ENCODE measurements at regions not wholly inside any gene's neighbourhood (a gene's known extent, or its start where the extent isn't known, plus 50 kb on each side); places are given as distances from the start of the nearest gene placed in this dataset.

DNA sequence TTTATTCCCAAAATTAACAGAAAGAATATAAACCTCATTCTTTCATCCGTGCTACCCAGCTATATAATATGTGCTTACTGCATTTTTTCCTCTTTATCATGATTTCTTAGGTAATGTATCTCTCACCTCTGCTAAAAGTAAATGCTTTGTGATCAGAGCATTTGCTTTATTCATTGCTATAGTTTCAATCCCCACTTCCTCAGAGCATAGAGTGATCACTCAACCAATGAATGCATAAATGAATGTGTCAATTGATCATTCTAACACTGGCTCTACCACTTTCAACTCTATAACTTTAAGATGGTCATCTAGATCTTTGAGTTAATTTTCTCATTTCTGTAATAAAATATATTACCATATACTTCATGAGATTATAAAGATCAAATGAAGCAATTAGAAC lies 719.2 kb downstream of the CETN3 start:
- Histone ChIP-seq H3K4me1 (ENCODE audit: insufficient read depth, low read length, poor library complexity, severe bottlenecking) (no peaks in the 10 kb centered on the region), H3K36me3 (ENCODE audit: insufficient read depth, low read length) (no peaks in the 10 kb centered on the region), H2AFZ (ENCODE audit: low read length) (no peak overlapping the region), H3K4me3 (ENCODE audit: low read depth, low read length, poor library complexity, severe bottlenecking) (no peak overlapping the region), H4K20me1 (ENCODE audit: insufficient read depth, low read length) (no peaks in the 10 kb centered on the region), H3K27ac (ENCODE audit: low read depth, low read length, poor library complexity, severe bottlenecking) (no peak overlapping the region), H3K9me3 (ENCODE audit: low read length) (no peaks in the 10 kb centered on the region), H3K9me2 (ENCODE audit: insufficient read depth, low read length) (no peaks in the 10 kb centered on the region), H3K79me2 (ENCODE audit: insufficient read depth, low read depth, low read length) (no peaks in the 10 kb centered on the region), H3K4me2 (ENCODE audit: low read length) (no peak overlapping the region)
- no TSS peak for BruUV-seq (replicated peaks)
- ChIA-PET CTCF (ENCODE audit: unreplicated experiment) (no interaction called here), POLR2A (no interaction called here)
- no peak for TF ChIP-seq EZH2phosphoT487 (IDR thresholded peaks at IDR 0.05; ENCODE audit: borderline replicate concordance, low read depth, low read length)
- TF ChIP-seq, protein P1, sequence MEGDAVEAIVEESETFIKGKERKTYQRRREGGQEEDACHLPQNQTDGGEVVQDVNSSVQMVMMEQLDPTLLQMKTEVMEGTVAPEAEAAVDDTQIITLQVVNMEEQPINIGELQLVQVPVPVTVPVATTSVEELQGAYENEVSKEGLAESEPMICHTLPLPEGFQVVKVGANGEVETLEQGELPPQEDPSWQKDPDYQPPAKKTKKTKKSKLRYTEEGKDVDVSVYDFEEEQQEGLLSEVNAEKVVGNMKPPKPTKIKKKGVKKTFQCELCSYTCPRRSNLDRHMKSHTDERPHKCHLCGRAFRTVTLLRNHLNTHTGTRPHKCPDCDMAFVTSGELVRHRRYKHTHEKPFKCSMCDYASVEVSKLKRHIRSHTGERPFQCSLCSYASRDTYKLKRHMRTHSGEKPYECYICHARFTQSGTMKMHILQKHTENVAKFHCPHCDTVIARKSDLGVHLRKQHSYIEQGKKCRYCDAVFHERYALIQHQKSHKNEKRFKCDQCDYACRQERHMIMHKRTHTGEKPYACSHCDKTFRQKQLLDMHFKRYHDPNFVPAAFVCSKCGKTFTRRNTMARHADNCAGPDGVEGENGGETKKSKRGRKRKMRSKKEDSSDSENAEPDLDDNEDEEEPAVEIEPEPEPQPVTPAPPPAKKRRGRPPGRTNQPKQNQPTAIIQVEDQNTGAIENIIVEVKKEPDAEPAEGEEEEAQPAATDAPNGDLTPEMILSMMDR (conservative IDR thresholded peaks at IDR 0.05; ENCODE audit: low read length) = no peak
- intact Hi-C loops (cut with micrococcal nuclease; ENCODE audit: unreplicated experiment) = no loop called here
- no peak for DNase-seq (ENCODE audit: low spot score)

DNA sequence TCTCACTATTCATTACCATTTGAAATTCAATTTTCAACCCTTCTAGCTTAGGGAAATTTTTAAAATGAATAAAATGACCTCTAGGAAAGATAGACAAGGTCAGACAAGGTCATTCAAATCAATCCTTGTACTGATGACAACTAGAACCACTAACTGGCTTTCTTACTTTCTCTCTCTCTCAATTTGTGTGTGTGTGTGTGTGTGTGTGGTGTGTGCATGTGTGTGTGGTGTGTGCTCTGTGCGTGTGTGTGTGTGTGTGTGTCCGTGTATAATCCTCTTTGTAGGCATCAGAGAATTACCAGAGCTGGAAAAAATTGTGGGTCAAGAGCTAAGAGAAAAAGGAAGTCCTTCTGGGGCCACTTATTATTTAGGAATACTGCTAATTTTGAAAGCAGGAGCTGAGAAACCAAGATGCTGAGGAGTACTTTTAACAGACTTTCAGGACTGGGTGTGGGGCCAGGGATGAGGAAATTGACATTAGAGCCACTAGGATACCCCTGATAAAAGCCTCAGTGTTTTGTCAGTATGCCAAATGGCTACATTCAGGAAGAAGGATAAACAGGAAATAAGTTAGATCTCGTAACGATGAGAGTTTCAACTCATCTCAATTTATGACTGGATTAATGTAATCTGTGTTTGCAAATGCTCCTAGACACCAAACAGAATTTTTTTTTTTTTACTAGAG lies 723.3 kb downstream of the CETN3 start:
- DNase-seq (ENCODE audit: low spot score) = no peak
- ChIA-PET CTCF (ENCODE audit: unreplicated experiment) (no interaction called here), POLR2A (interaction anchor here (0.6 to 0.7 kb wide), 2 partner anchors 34 to 137 kb away, joined by 3 to 4 read pairs; no protein-coding TSS in a partner anchor)
- Histone ChIP-seq H3K27ac (ENCODE audit: low read depth, low read length, poor library complexity, severe bottlenecking) (no peak overlapping the region), H3K36me3 (ENCODE audit: insufficient read depth, low read length) (no peaks in the 10 kb centered on the region), H3K4me3 (ENCODE audit: low read depth, low read length, poor library complexity, severe bottlenecking) (no peak overlapping the region), H3K9me2 (ENCODE audit: insufficient read depth, low read length) (no peaks in the 10 kb centered on the region), H3K4me1 (ENCODE audit: insufficient read depth, low read length, poor library complexity, severe bottlenecking) (no peaks in the 10 kb centered on the region), H3K4me2 (ENCODE audit: low read length) (no peak overlapping the region), H2AFZ (ENCODE audit: low read length) (no peak overlapping the region), H3K9me3 (ENCODE audit: low read length) (no peaks in the 10 kb centered on the region), H3K79me2 (ENCODE audit: insufficient read depth, low read depth, low read length) (no peaks in the 10 kb centered on the region), H4K20me1 (ENCODE audit: insufficient read depth, low read length) (no peaks in the 10 kb centered on the region)
- intact Hi-C loops (cut with micrococcal nuclease; ENCODE audit: unreplicated experiment) = no loop called here
- TF ChIP-seq EZH2phosphoT487 (IDR thresholded peaks at IDR 0.05; ENCODE audit: borderline replicate concordance, low read depth, low read length) = no peak
- BruUV-seq (replicated peaks) = no TSS peak

DNA sequence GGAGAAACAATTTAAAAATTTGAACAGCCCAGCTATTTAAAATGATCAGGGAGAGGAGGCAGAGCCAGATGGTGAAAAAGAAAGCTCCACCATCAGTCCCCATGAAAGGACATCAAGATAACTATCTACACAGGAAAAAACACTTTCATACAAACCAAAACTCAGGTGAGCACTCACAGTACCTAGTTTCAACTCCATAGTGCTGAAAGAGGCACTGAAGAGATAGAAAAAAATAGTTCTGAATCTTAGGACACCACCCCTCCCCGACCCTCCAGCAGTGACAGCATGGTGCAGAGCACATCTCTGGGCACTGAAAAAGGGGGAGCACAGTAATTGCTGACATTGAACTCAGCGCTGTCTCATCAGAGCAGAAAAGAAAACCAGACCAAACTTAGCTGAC lies 732.9 kb downstream of the CETN3 start:
- no peaks in the 10 kb centered on the region for H4K20me1 ChIP-seq (ENCODE audit: insufficient read depth, low read length)
- no TSS peak for BruUV-seq (replicated peaks)
- no peak overlapping the region for H3K27ac ChIP-seq (ENCODE audit: low read depth, low read length, poor library complexity, severe bottlenecking)
- no peaks in the 10 kb centered on the region for H3K4me1 ChIP-seq (ENCODE audit: insufficient read depth, low read length, poor library complexity, severe bottlenecking)
- H3K36me3 ChIP-seq (ENCODE audit: insufficient read depth, low read length) = no peaks in the 10 kb centered on the region
- TF ChIP-seq, protein P1 (conservative IDR thresholded peaks at IDR 0.05; ENCODE audit: low read length) = no peak
- no peak for TF ChIP-seq EZH2phosphoT487 (IDR thresholded peaks at IDR 0.05; ENCODE audit: borderline replicate concordance, low read depth, low read length)
- no peaks in the 10 kb centered on the region for H3K79me2 ChIP-seq (ENCODE audit: insufficient read depth, low read depth, low read length)
- CTCF ChIA-PET (ENCODE audit: unreplicated experiment) = no interaction called here
- intact Hi-C loops (cut with micrococcal nuclease; ENCODE audit: unreplicated experiment) = no loop called here
- no peak overlapping the region for H2AFZ ChIP-seq (ENCODE audit: low read length)
- POLR2A ChIA-PET = interaction anchor here (0.6 to 0.7 kb wide), 2 partner anchors 30 to 115 kb away, joined by 3 to 4 read pairs; no protein-coding TSS in a partner anchor
- no peak overlapping the region for H3K4me3 ChIP-seq (ENCODE audit: low read depth, low read length, poor library complexity, severe bottlenecking)
- no peak overlapping the region for H3K4me2 ChIP-seq (ENCODE audit: low read length)
- no peak for DNase-seq (ENCODE audit: low spot score)
- H3K9me3 ChIP-seq (ENCODE audit: low read length) = no peaks in the 10 kb centered on the region
- no peaks in the 10 kb centered on the region for H3K9me2 ChIP-seq (ENCODE audit: insufficient read depth, low read length)

Measured in OCI-LY7 (cell line).